Sigmoid colon (tissue), 6 donors: ENCODE measurements at regions not wholly inside any gene's neighbourhood (a gene's known extent, or its start where the extent isn't known, plus 50 kb on each side); places are given as distances from the start of the nearest gene placed in this dataset.

Source experiments
- DNase-seq: peaks from one replicate; pipeline ENCODE4 v3.0.0-alpha.2; 2019
- H3K27ac ChIP-seq, 4 donors: fragments of 200-600 bp; sonication (generic); one replicate each; pipeline ENCODE4 v1.5.1; 2016 to 2019; ENCODE audit warnings: mild to moderate bottlenecking in 1 of 4
- H3K27me3 ChIP-seq, 3 donors: fragments of 200-600 bp; sonication (generic); one replicate each; pipeline ENCODE4 v1.5.1; 2019; ENCODE audit warnings: mild to moderate bottlenecking in 1 of 3
- H3K36me3 ChIP-seq, 4 donors: fragments of 200-600 bp; sonication (generic); one replicate each; pipeline ENCODE4 v1.5.1; 2016 to 2019
- H3K4me1 ChIP-seq, 4 donors: fragments of 200-600 bp; sonication (generic); one replicate each; pipeline ENCODE4 v1.5.1; 2017 to 2019
- H3K4me3 ChIP-seq, 4 donors: fragments of 200-600 bp; sonication (generic); one replicate each; pipeline ENCODE4 v1.5.1; 2017 to 2019; ENCODE audit warnings: mild to moderate bottlenecking in 2 of 4, moderate library complexity in 1 of 4
- H3K9me3 ChIP-seq, 4 donors: fragments of 200-600 bp in 3 of 4; sonication (generic) in 3 of 4; one replicate each; pipeline versions ENCODE4 v1.5.1 to v1.6.1; 2013 to 2019
- CTCF ChIP-seq, 4 experiments: fragments of 450-650 bp in 3 of 4; fragments of 200-600 bp in 1 of 4; IDR thresholded peaks; one replicate each; pipeline ENCODE4 v1.5.1; 2016 to 2019; ENCODE audit warnings: antibody characterized with exemption in 4 of 4, mild to moderate bottlenecking in 3 of 4, moderate library complexity in 2 of 4
- EP300 ChIP-seq, 4 donors: sonication (generic); formaldehyde crosslinking; IDR thresholded peaks; one replicate each; pipeline ENCODE4 v1.6.1; 2017; ENCODE audit warnings: antibody characterized with exemption in 4 of 4
- POLR2A ChIP-seq, 2 donors: fragments of 450-650 bp; IDR thresholded peaks; one replicate each; pipeline ENCODE4 v1.6.1; 2016; ENCODE audit warnings: antibody characterized with exemption in 2 of 2, mild to moderate bottlenecking in 2 of 2, moderate library complexity in 2 of 2
- POLR2AphosphoS5 ChIP-seq, 4 donors: sonication (generic); formaldehyde crosslinking; IDR thresholded peaks; one replicate each; pipeline ENCODE4 v1.6.1; 2017; ENCODE audit warnings: antibody characterized with exemption in 4 of 4
- WGBS, 2 donors: extraction: QIAGEN DNeasy Blood & Tissue Kit; methylation state at CpG; one replicate each; pipeline ENCODE4 v1.1.7; 2013; 5-methylcytosine and 5-hydroxymethylcytosine counted together
- intact Hi-C: fragments of 100-400 bp; cut with DNase I; formaldehyde crosslinking; loops from one replicate; pipeline ENCODE4 v1.15.1; 2023
- donor health status: healthy with polysubstance abuse.
- donor health status: healthy.

GRCh38 chr19:31980796-31981195 is 364.6 kb upstream of the ZNF507 start:
- H3K27me3 ChIP-seq = no peaks in the 10 kb centered on the region
- no peaks in the 10 kb centered on the region for H3K9me3 ChIP-seq
- no peak overlapping the region for H3K27ac ChIP-seq
- 79 to 97% methylated on average over 5 of the region's 5 CpGs for WGBS, 2 donors
- no peaks in the 10 kb centered on the region for H3K36me3 ChIP-seq
- no peak overlapping the region for H3K4me3 ChIP-seq
- DNase-seq = no peak
- no peaks in the 10 kb centered on the region for H3K4me1 ChIP-seq
- intact Hi-C loops = no loop called here
- TF ChIP-seq EP300 (IDR thresholded peaks at IDR 0.05) (no peak), POLR2A (IDR thresholded peaks at IDR 0.05) (no peak)

GRCh38 chr19:31981545-31981944 is 363.9 kb upstream of the ZNF507 start:
- intact Hi-C loops = no loop called here
- no peak for DNase-seq

GRCh38 chr19:31983647-31984046 is 361.8 kb upstream of the ZNF507 start:
- Histone ChIP-seq H3K36me3 (no peaks in the 10 kb centered on the region), H3K4me1 (no peaks in the 10 kb centered on the region), H3K9me3 (no peaks in the 10 kb centered on the region), H3K27ac (no peak overlapping the region), H3K4me3 (no peak overlapping the region), H3K27me3 (no peaks in the 10 kb centered on the region)
- 42 to 71% methylated on average over 3 of the region's 3 CpGs for WGBS, 2 donors
- no peak for DNase-seq
- intact Hi-C loops = no loop called here
- no peak for TF ChIP-seq CTCF (IDR thresholded peaks at IDR 0.05)
- TF ChIP-seq POLR2AphosphoS5 (IDR thresholded peaks at IDR 0.05) = no peak
- no peak for TF ChIP-seq POLR2A (IDR thresholded peaks at IDR 0.05)
- no peak for TF ChIP-seq EP300 (IDR thresholded peaks at IDR 0.05)

More at GRCh38 chr19:31981545-31981944, 363.9 kb upstream of the ZNF507 start:
- Histone ChIP-seq H3K27me3 (no peaks in the 10 kb centered on the region), H3K4me3 (no peak overlapping the region), H3K36me3 (no peaks in the 10 kb centered on the region), H3K27ac (no peak overlapping the region), H3K9me3 (no peaks in the 10 kb centered on the region), H3K4me1 (no peaks in the 10 kb centered on the region)
- WGBS, 2 donors = 89 to 94% methylated on average over 2 of the region's 2 CpGs
- no peak for TF ChIP-seq POLR2A (IDR thresholded peaks at IDR 0.05)
- TF ChIP-seq CTCF (IDR thresholded peaks at IDR 0.05) = no peak
- TF ChIP-seq EP300 (IDR thresholded peaks at IDR 0.05) = no peak
- TF ChIP-seq POLR2AphosphoS5 (IDR thresholded peaks at IDR 0.05) = no peak

- no peak overlapping the region for H3K27ac ChIP-seq
- H3K27me3 ChIP-seq = no peaks in the 10 kb centered on the region
- no peaks in the 10 kb centered on the region for H3K36me3 ChIP-seq
- H3K9me3 ChIP-seq = no peaks in the 10 kb centered on the region
- WGBS, 2 donors = 84 to 92% methylated on average over 7 of the region's 7 CpGs
- H3K4me1 ChIP-seq = no peaks in the 10 kb centered on the region
- no peak overlapping the region for H3K4me3 ChIP-seq
- TF ChIP-seq POLR2AphosphoS5 (IDR thresholded peaks at IDR 0.05) = no peak
- no peak for TF ChIP-seq POLR2A (IDR thresholded peaks at IDR 0.05)
- TF ChIP-seq EP300 (IDR thresholded peaks at IDR 0.05) = no peak
- no peak for TF ChIP-seq CTCF (IDR thresholded peaks at IDR 0.05)
- intact Hi-C loops = no loop called here
- DNase-seq = no peak
Measured at GRCh38 chr19:31985001-31985605, 360.3 kb upstream of the ZNF507 start.

- no peaks in the 10 kb centered on the region for H3K27me3 ChIP-seq
- intact Hi-C loops = no loop called here
Measured at GRCh38 chr19:31986951-31987350, 358.5 kb upstream of the ZNF507 start.

More at GRCh38 chr19:31986951-31987350, 358.5 kb upstream of the ZNF507 start:
- Histone ChIP-seq H3K4me1 (no peaks in the 10 kb centered on the region), H3K4me3 (no peak overlapping the region), H3K36me3 (no peaks in the 10 kb centered on the region), H3K27ac (no peak overlapping the region), H3K9me3 (no peaks in the 10 kb centered on the region)
- no peak for DNase-seq
- no peak for TF ChIP-seq POLR2A (IDR thresholded peaks at IDR 0.05)
- no peak for TF ChIP-seq EP300 (IDR thresholded peaks at IDR 0.05)
- TF ChIP-seq CTCF (IDR thresholded peaks at IDR 0.05) = no peak
- TF ChIP-seq POLR2AphosphoS5 (IDR thresholded peaks at IDR 0.05) = no peak
- 46 to 66% methylated on average over 1 of the region's 1 CpG for WGBS, 2 donors
